Right lobe of liver (tissue), 6 donors: ENCODE measurements at regions not wholly inside any gene's neighbourhood (a gene's known extent, or its start where the extent isn't known, plus 50 kb on each side); places are given as distances from the start of the nearest gene placed in this dataset.
A peak's percentile ranks its signal among the peaks of the same experiment; 100 is the strongest.

Source experiments
- ATAC-seq, 4 donors: fragments of 200-7000 bp; cut with Tn5 transposase; one replicate each; pipeline ENCODE4 v1.9.1; 2020; ENCODE audit warnings: mild to moderate bottlenecking in 4 of 4, moderate library complexity in 4 of 4
- DNase-seq, 3 donors: peaks; one replicate each; pipeline ENCODE4 v3.0.0-alpha.2; 2020
- H3K27ac ChIP-seq, 3 donors: fragments of 200-600 bp; one replicate each; pipeline ENCODE4 v1.8.0; 2022
- H3K27me3 ChIP-seq, 2 donors: fragments of 200-600 bp; one replicate each; pipeline ENCODE4 v1.8.0; 2022
- H3K36me3 ChIP-seq, 4 donors: fragments of 200-600 bp; sonication (generic) in 1 of 4; one replicate each; pipeline versions ENCODE4 v1.5.1 to v1.8.0; 2017 to 2022; ENCODE audit warnings: control low read depth in 1 of 4
- H3K4me1 ChIP-seq, 4 donors: fragments of 200-600 bp; sonication (generic) in 1 of 4; one replicate each; pipeline versions ENCODE4 v1.5.1 to v1.8.0; 2017 to 2022; ENCODE audit warnings: control low read depth in 1 of 4
- H3K4me3 ChIP-seq, 3 donors: fragments of 200-600 bp; one replicate each; pipeline ENCODE4 v1.8.0; 2022
- H3K9me3 ChIP-seq, 4 donors: fragments of 200-600 bp; sonication (generic) in 1 of 4; one replicate each; pipeline versions ENCODE4 v1.5.1 to v1.8.0; 2017 to 2022; ENCODE audit warnings: control low read depth in 1 of 4
- CTCF ChIP-seq, 4 donors: fragments of 200-600 bp in 3 of 4; fragments of 450-650 bp in 1 of 4; IDR thresholded peaks; one replicate each; pipeline versions ENCODE4 v1.5.1 to v1.8.0; 2016 to 2022; ENCODE audit warnings: antibody characterized with exemption in 4 of 4, mild to moderate bottlenecking in 2 of 4
- POLR2A ChIP-seq: fragments of 450-650 bp; IDR thresholded peaks from one replicate; pipeline ENCODE4 v1.6.1; 2017; ENCODE audit warnings: antibody characterized with exemption, mild to moderate bottlenecking
- WGBS: methylation state at CpG from one replicate; pipeline ENCODE4 v1.1.6; 2018; ENCODE audit warnings: low coverage, low lambda C conversion rate; ENCODE audit not compliant: insufficient coverage; ENCODE audit errors: missing lambda C conversion rate; 5-methylcytosine and 5-hydroxymethylcytosine counted together
- intact Hi-C, 2 donors: fragments of 100-400 bp; cut with DNase I; formaldehyde crosslinking; loops; one replicate each; pipeline versions ENCODE4 v1.11.2 to v1.14.1; 2022
- donor health status: DM: no; HTN: yes; CAD: no.
- donor health status: DM: no; HTN: no; CAD: no.
- donor health status: DM: no; HTN: no; CAD: no.
- donor health status: DM: no; HTN: yes; CAD: no.
- donor health status: DM: no; HTN: yes; CAD: no.

GRCh38 chr3:94413336-94414108 lies 350.7 kb downstream of the NSUN3 start:
- Histone ChIP-seq H3K27ac (no peak overlapping the region), H3K36me3 (no peaks in the 10 kb centered on the region), H3K4me3 (no peak overlapping the region), H3K9me3 (no peaks in the 10 kb centered on the region), H3K27me3 (no peaks in the 10 kb centered on the region), H3K4me1 (no peaks in the 10 kb centered on the region)
- intact Hi-C loops: no loop called here
- no peak for ATAC-seq
- DNase-seq: no peak
- TF ChIP-seq CTCF (IDR thresholded peaks at IDR 0.05) (no peak), POLR2A (no peak)
- WGBS: 41% methylated on average over 4 of the region's 4 CpGs

- ATAC-seq: peak in 3 of 4 donors; percentile 22 to 71 (median 30)
- no peak overlapping the region for H3K4me3 ChIP-seq
- no peaks in the 10 kb centered on the region for H3K36me3 ChIP-seq
- WGBS: 63% methylated on average over 2 of the region's 2 CpGs
- H3K4me1 ChIP-seq: no peaks in the 10 kb centered on the region
- no peak for DNase-seq
- no peaks in the 10 kb centered on the region for H3K9me3 ChIP-seq
- intact Hi-C loops: no loop called here
- H3K27ac ChIP-seq: no peak overlapping the region
- TF ChIP-seq POLR2A (no peak), CTCF (IDR thresholded peaks at IDR 0.05) (no peak)
- no peaks in the 10 kb centered on the region for H3K27me3 ChIP-seq
Observed at GRCh38 chr3:94414418-94414817, 351.6 kb downstream of the NSUN3 start.

- ATAC-seq: no peak
- H3K36me3 ChIP-seq: no peaks in the 10 kb centered on the region
- no peak for DNase-seq
- no peak overlapping the region for H3K27ac ChIP-seq
- WGBS: 67% methylated on average over 4 of the region's 4 CpGs
- H3K9me3 ChIP-seq: no peaks in the 10 kb centered on the region
- no peak for TF ChIP-seq CTCF (IDR thresholded peaks at IDR 0.05)
- no peak for TF ChIP-seq POLR2A
- H3K4me1 ChIP-seq: no peaks in the 10 kb centered on the region
- intact Hi-C loops: no loop called here
- H3K4me3 ChIP-seq: no peak overlapping the region
- no peaks in the 10 kb centered on the region for H3K27me3 ChIP-seq
Observed at GRCh38 chr3:94416768-94417167, 353.9 kb downstream of the NSUN3 start.

- no peak overlapping the region for H3K27ac ChIP-seq
- 48% methylated on average over 2 of the region's 6 CpGs for WGBS
- H3K4me3 ChIP-seq: no peak overlapping the region
- DNase-seq (no peak), ATAC-seq (no peak)
- intact Hi-C loops: no loop called here
- no peaks in the 10 kb centered on the region for H3K27me3 ChIP-seq
- no peaks in the 10 kb centered on the region for H3K4me1 ChIP-seq
- no peaks in the 10 kb centered on the region for H3K36me3 ChIP-seq
- TF ChIP-seq POLR2A (no peak), CTCF (IDR thresholded peaks at IDR 0.05) (no peak)
- no peaks in the 10 kb centered on the region for H3K9me3 ChIP-seq
Observed at GRCh38 chr3:94417963-94418455, 355.1 kb downstream of the NSUN3 start.
